SK-N-SH treated with all-trans-retinoic acid at 6 μM for 48 hours (cell line): ENCODE measurements at regions not wholly inside any gene's neighbourhood (a gene's known extent, or its start where the extent isn't known, plus 50 kb on each side); places are given as distances from the start of the nearest gene placed in this dataset.

ENCODE experiments used
- ATAC-seq: fragments of 200-7000 bp; cut with Tn5 transposase; 3 replicates; pipeline ENCODE4 v1.9.1; 2020; ENCODE audit warnings: mild to moderate bottlenecking, moderate library complexity
- ARNTL ChIP-seq: fragments of 450-650 bp; formaldehyde crosslinking; IDR thresholded peaks from 2 replicates; pipeline ENCODE4 v1.5.0; 2020; ENCODE audit warnings: low read depth, mild to moderate bottlenecking, moderate library complexity, borderline replicate concordance
- BACH2 ChIP-seq: fragments of 250-450 bp; sonication (Bioruptor Pico); IDR thresholded peaks from 2 replicates; pipeline ENCODE4 v1.9.0; 2021; ENCODE audit warnings: mild to moderate bottlenecking, borderline replicate concordance
- CREB5 ChIP-seq: fragments of 250-450 bp; sonication (Bioruptor Pico); IDR thresholded peaks from 2 replicates; pipeline ENCODE4 v1.5.1; 2020; ENCODE audit warnings: low read depth, mild to moderate bottlenecking, moderate library complexity
- CSDC2 ChIP-seq: fragments of 250-450 bp; sonication (Bioruptor Pico); IDR thresholded peaks from 2 replicates; pipeline ENCODE4 v1.5.0; 2020; ENCODE audit warnings: mild to moderate bottlenecking, moderate library complexity
- GLIS3 ChIP-seq: fragments of 250-450 bp; sonication (Bioruptor Pico); IDR thresholded peaks from 2 replicates; pipeline ENCODE4 v1.5.0; 2020; ENCODE audit warnings: mild to moderate bottlenecking, moderate library complexity
- ISL1 ChIP-seq: fragments of 250-450 bp; sonication (Bioruptor Pico); IDR thresholded peaks from 2 replicates; pipeline ENCODE4 v2.1.2; 2022; ENCODE audit warnings: mild to moderate bottlenecking, moderate library complexity
- OSR1 ChIP-seq: fragments of 250-450 bp; sonication (Bioruptor Pico); IDR thresholded peaks from 2 replicates; pipeline ENCODE4 v1.8.0; 2022; ENCODE audit warnings: moderate library complexity, mild to moderate bottlenecking, inconsistent platforms
- PATZ1 ChIP-seq: fragments of 250-450 bp; sonication (Bioruptor Pico); IDR thresholded peaks from 2 replicates; pipeline ENCODE4 v1.8.0; 2020; ENCODE audit warnings: mild to moderate bottlenecking, moderate library complexity, borderline replicate concordance
- POU6F1 ChIP-seq: fragments of 250-450 bp; sonication (Bioruptor Pico); IDR thresholded peaks from 2 replicates; pipeline ENCODE4 v1.8.0; 2021; ENCODE audit warnings: low read depth, mild to moderate bottlenecking, moderate library complexity, borderline replicate concordance
- PPARA ChIP-seq: fragments of 250-450 bp; sonication (Bioruptor Pico); IDR thresholded peaks from 2 replicates; pipeline ENCODE4 v1.5.0; 2020; ENCODE audit warnings: mild to moderate bottlenecking, borderline replicate concordance
- SNAI2 ChIP-seq: fragments of 250-450 bp; sonication (Bioruptor Pico); IDR thresholded peaks from 2 replicates; pipeline ENCODE4 v1.5.0; 2020; ENCODE audit warnings: mild to moderate bottlenecking, moderate library complexity
- TCF4 ChIP-seq: fragments of 250-450 bp; sonication (Bioruptor Pico); IDR thresholded peaks from 2 replicates; pipeline ENCODE4 v1.8.0; 2021; ENCODE audit warnings: mild to moderate bottlenecking, moderate library complexity, borderline replicate concordance
- TOX ChIP-seq: fragments of 250-450 bp; sonication (Bioruptor Pico); IDR thresholded peaks from 2 replicates; pipeline ENCODE4 v1.8.0; 2021; ENCODE audit warnings: mild to moderate bottlenecking, moderate library complexity, borderline replicate concordance
- ZC3H10 ChIP-seq: fragments of 250-450 bp; sonication (Bioruptor Pico); IDR thresholded peaks from 2 replicates; pipeline ENCODE4 v1.5.1; 2021; ENCODE audit warnings: mild to moderate bottlenecking, moderate library complexity
- ZFP3 ChIP-seq: fragments of 250-450 bp; sonication (Bioruptor Pico); IDR thresholded peaks from 2 replicates; pipeline ENCODE4 v1.5.0; 2020; ENCODE audit warnings: mild to moderate bottlenecking, moderate library complexity
- ZFP30 ChIP-seq: fragments of 450-650 bp; formaldehyde crosslinking; IDR thresholded peaks from 2 replicates; pipeline ENCODE4 v1.5.0; 2022; ENCODE audit warnings: mild to moderate bottlenecking, moderate library complexity
- ZNF565 ChIP-seq: fragments of 450-650 bp; formaldehyde crosslinking; conservative IDR thresholded peaks from 2 replicates; pipeline ENCODE4 v1.5.0; 2020; ENCODE audit warnings: low read depth, mild to moderate bottlenecking, moderate library complexity
- ZNF70 ChIP-seq: fragments of 450-650 bp; formaldehyde crosslinking; IDR thresholded peaks from 2 replicates; pipeline ENCODE4 v1.5.0; 2020; ENCODE audit warnings: mild to moderate bottlenecking, moderate library complexity
- ZNF8 ChIP-seq: fragments of 450-650 bp; formaldehyde crosslinking; IDR thresholded peaks from 2 replicates; pipeline ENCODE4 v1.5.0; 2020; ENCODE audit warnings: mild to moderate bottlenecking, moderate library complexity
- TF ChIP-seq, protein P1 (sequence below): fragments of 250-450 bp; sonication (Bioruptor Pico); IDR thresholded peaks from 2 replicates; pipeline ENCODE4 v1.5.0; 2020; ENCODE audit warnings: mild to moderate bottlenecking, moderate library complexity
- TF ChIP-seq, protein P2 (sequence below): fragments of 250-450 bp; sonication (Bioruptor Pico); IDR thresholded peaks from 2 replicates; pipeline ENCODE4 v1.5.1; 2021; ENCODE audit warnings: mild to moderate bottlenecking, moderate library complexity

DNA sequence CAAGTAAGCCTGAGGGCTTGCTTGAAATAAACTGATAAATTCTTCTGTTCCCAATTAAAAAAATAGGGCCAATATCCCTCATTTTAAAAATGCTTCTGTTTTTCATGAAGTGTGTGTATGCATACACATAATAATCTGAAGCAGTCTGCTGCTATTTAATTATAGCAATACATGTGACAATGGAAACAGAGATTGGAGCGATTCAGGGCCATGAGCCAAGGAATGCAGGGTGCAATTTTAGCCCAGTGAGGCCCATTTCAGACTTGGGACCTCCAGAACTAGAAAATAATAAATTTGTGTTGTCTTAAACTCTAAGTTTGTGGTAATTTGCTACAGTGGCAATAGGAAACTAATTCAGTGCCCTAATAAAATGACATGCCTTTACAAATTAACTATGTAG, 264.9 kb downstream of the LTN1 start:
- ATAC-seq, result no peak
- TF ChIP-seq ZNF70 (no peak), TOX (CRISPR knock-in tag) (no peak), OSR1 (CRISPR knock-in tag) (no peak), ARNTL (no peak), CREB5 (CRISPR knock-in tag) (no peak), ZNF8 (no peak), PPARA (CRISPR knock-in tag) (no peak)

DNA sequence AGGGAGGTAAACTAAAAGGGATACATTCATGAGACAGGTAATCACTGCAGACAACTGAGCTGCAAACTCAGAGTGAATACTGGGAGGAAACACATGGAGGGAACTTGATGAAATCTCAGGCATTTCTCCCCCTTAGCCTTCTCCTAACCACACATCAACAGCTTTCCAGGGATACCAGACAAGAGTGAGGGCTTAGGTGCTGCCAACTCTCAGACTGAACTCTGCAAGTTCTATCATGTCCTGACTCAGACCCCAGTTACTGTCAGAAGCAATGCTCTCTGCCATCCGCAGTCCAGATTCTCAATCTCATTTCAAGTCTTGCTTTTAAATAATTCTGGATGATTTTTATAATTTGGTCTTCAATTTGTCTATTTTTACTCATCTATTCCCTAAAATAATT, 267.3 kb downstream of the LTN1 start:
- TF ChIP-seq, protein P1, sequence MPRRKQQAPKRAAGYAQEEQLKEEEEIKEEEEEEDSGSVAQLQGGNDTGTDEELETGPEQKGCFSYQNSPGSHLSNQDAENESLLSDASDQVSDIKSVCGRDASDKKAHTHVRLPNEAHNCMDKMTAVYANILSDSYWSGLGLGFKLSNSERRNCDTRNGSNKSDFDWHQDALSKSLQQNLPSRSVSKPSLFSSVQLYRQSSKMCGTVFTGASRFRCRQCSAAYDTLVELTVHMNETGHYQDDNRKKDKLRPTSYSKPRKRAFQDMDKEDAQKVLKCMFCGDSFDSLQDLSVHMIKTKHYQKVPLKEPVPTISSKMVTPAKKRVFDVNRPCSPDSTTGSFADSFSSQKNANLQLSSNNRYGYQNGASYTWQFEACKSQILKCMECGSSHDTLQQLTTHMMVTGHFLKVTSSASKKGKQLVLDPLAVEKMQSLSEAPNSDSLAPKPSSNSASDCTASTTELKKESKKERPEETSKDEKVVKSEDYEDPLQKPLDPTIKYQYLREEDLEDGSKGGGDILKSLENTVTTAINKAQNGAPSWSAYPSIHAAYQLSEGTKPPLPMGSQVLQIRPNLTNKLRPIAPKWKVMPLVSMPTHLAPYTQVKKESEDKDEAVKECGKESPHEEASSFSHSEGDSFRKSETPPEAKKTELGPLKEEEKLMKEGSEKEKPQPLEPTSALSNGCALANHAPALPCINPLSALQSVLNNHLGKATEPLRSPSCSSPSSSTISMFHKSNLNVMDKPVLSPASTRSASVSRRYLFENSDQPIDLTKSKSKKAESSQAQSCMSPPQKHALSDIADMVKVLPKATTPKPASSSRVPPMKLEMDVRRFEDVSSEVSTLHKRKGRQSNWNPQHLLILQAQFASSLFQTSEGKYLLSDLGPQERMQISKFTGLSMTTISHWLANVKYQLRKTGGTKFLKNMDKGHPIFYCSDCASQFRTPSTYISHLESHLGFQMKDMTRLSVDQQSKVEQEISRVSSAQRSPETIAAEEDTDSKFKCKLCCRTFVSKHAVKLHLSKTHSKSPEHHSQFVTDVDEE, result no peak
- TF ChIP-seq PATZ1 (CRISPR knock-in tag) (no peak), SNAI2 (CRISPR knock-in tag) (no peak), GLIS3 (CRISPR knock-in tag) (no peak), BACH2 (CRISPR knock-in tag) (no peak), CSDC2 (no peak), TCF4 (CRISPR knock-in tag) (no peak), OSR1 (CRISPR knock-in tag) (no peak), ZFP3 (CRISPR knock-in tag) (no peak), ZNF565 (CRISPR knock-in tag) (no peak), ZNF70 (no peak), ISL1 (no peak), PPARA (CRISPR knock-in tag) (no peak), ARNTL (no peak), POU6F1 (CRISPR knock-in tag) (no peak), ZFP30 (CRISPR knock-in tag) (no peak)
- TF ChIP-seq, protein P2, sequence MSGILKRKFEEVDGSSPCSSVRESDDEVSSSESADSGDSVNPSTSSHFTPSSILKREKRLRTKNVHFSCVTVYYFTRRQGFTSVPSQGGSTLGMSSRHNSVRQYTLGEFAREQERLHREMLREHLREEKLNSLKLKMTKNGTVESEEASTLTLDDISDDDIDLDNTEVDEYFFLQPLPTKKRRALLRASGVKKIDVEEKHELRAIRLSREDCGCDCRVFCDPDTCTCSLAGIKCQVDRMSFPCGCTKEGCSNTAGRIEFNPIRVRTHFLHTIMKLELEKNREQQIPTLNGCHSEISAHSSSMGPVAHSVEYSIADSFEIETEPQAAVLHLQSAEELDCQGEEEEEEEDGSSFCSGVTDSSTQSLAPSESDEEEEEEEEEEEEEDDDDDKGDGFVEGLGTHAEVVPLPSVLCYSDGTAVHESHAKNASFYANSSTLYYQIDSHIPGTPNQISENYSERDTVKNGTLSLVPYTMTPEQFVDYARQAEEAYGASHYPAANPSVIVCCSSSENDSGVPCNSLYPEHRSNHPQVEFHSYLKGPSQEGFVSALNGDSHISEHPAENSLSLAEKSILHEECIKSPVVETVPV (CRISPR knock-in tag), result no peak
- no peak for ATAC-seq

DNA sequence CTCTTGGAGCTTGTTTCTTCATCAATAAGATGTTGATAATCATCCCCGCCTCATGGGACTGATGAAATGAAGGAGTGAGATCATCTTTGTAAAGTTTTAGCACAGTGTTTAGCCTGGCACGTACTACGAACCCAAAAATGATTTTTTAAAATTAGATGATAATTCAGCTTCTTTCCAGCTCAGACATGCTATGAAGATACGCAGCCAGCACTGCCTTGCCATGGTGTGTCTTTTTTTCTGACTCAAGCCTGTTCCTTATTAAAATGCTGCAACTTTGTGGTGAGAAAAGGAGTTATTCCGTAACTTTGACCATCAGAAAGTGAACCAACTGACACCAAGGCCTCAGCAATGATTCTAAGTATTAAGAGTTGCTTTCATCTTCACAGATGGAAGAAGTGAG, 269.0 kb downstream of the LTN1 start:
- no peak for ATAC-seq
- TF ChIP-seq TCF4 (CRISPR knock-in tag) (no peak), ISL1 (no peak), BACH2 (CRISPR knock-in tag) (no peak), ARNTL (no peak), TOX (CRISPR knock-in tag) (no peak), ZC3H10 (CRISPR knock-in tag) (no peak), ZFP3 (CRISPR knock-in tag) (no peak), PATZ1 (CRISPR knock-in tag) (no peak), ZFP30 (CRISPR knock-in tag) (no peak)
- TF ChIP-seq, protein P1, result no peak
- TF ChIP-seq, protein P2 (CRISPR knock-in tag), result no peak
